ENCODE measurements at regions not wholly inside any gene's neighbourhood (a gene's known extent, or its start where the extent isn't known, plus 50 kb on each side); places are given as distances from the start of the nearest gene placed in this dataset.
"Not testable (repeated sequence)": the region's sequence is repeated elsewhere in the genome, so short reads cannot be mapped to it uniquely, and the experiment has no call there.

DNA sequence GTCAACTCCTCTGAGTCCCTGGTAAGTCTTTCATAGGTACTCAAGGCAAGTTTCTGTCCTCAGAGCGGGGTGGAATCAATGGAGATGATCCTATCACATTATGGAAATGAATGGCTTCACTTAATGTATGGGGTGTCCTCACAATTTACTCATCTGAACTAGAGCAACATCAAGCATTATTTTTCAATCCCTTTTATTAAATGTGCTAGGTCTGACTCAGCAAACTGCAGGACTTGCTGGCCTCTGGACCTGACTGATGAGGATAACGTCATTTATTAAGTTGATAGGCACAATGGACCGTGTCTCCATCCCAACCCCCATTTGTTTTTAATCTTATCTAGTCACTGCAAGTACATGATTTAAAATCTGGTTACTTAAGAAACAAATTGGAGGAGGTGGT, 259.2 kb downstream of the NUF2 start:
- no peak for DNase-seq (ENCODE audit: low spot score)
- 72% methylated on average over 3 of the region's 3 CpGs for WGBS
- intact Hi-C loops (cut with DNase I) = no loop called here

DNA sequence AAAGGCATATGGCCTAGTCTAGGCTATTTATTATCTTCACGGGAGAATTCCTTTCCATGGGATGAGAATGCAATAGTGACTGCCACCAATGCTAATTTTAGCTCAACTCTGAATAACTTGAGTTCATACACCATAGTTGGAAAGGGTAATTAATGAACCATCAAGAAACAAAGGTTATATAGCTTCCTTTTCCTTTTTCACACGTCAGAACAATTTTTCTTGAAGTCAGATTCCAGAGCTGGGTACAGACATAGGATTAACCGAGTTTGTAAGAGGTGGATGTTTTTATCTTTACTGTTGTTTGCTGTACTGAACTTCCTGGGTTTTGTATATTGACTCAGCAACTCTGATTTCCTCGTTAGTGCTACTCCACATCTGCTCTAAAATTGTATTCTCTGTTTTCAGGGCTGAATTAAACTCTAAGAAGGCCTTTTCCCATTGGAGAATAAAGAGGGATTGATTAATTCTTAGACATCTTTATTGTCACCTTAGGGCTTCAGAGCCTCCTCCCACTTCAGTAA, 262.0 kb downstream of the NUF2 start:
- Histone ChIP-seq H3K4me3 (no peak overlapping the region), H3K36me3 (no peaks in the 10 kb centered on the region), H3K27ac (peak overlapping the region; percentile 57 to 68), H3K9me3 (no peaks in the 10 kb centered on the region), H3K27me3 (replicated peaks; ENCODE audit: insufficient read depth) (no peaks in the 10 kb centered on the region), H3K4me1 (replicated peaks) (peaks cover 7% of the 10 kb centered on the region)
- WGBS = 50% methylated on average over 4 of the region's 4 CpGs
- TF ChIP-seq POLR2A (IDR thresholded peaks at IDR 0.05) (no peak), POLR2AphosphoS5 (IDR thresholded peaks at IDR 0.05) (peak; percentile 39)
- TF ChIP-seq, protein P1, sequence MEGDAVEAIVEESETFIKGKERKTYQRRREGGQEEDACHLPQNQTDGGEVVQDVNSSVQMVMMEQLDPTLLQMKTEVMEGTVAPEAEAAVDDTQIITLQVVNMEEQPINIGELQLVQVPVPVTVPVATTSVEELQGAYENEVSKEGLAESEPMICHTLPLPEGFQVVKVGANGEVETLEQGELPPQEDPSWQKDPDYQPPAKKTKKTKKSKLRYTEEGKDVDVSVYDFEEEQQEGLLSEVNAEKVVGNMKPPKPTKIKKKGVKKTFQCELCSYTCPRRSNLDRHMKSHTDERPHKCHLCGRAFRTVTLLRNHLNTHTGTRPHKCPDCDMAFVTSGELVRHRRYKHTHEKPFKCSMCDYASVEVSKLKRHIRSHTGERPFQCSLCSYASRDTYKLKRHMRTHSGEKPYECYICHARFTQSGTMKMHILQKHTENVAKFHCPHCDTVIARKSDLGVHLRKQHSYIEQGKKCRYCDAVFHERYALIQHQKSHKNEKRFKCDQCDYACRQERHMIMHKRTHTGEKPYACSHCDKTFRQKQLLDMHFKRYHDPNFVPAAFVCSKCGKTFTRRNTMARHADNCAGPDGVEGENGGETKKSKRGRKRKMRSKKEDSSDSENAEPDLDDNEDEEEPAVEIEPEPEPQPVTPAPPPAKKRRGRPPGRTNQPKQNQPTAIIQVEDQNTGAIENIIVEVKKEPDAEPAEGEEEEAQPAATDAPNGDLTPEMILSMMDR (IDR thresholded peaks at IDR 0.05) = no peak
- intact Hi-C loops (cut with DNase I) = no loop called here
- DNase-seq (ENCODE audit: low spot score) = no peak

More for the DNA sequence above, 259.2 kb downstream of the NUF2 start:
- peaks cover 7% of the 10 kb centered on the region for H3K4me1 ChIP-seq (replicated peaks)
- H3K9me3 ChIP-seq = no peaks in the 10 kb centered on the region
- TF ChIP-seq POLR2AphosphoS5 (IDR thresholded peaks at IDR 0.05) (no peak), POLR2A (IDR thresholded peaks at IDR 0.05) (no peak)
- TF ChIP-seq, protein P1 (IDR thresholded peaks at IDR 0.05) = no peak
- H3K27ac ChIP-seq = no peak overlapping the region
- no peaks in the 10 kb centered on the region for H3K36me3 ChIP-seq
- no peaks in the 10 kb centered on the region for H3K27me3 ChIP-seq (replicated peaks; ENCODE audit: insufficient read depth)
- H3K4me3 ChIP-seq = no peak overlapping the region

DNA sequence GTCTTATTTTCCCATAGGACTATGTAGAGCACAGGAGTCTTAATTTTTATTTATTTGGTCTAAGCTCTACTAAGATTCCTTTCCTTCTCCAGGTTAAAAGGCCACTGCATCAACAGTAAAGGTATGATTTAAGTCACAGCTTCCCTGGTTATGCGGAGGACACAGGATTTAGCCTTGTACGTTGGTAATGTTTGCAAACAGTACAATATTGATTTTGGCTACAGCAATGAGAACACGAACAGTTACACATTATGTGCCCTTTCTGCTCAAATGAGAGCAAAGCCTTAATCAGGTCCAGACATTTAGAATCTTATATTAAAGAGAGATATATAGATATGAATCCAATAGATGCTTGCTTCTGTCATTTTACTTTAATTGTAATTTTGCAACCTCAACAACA, 264.0 kb downstream of the NUF2 start:
- H3K36me3 ChIP-seq = no peaks in the 10 kb centered on the region
- peak overlapping the region; percentile 63 to 68 for H3K27ac ChIP-seq
- 36% methylated on average over 3 of the region's 3 CpGs for WGBS
- H3K4me3 ChIP-seq = no peak overlapping the region
- intact Hi-C loops (cut with DNase I) = no loop called here
- DNase-seq (ENCODE audit: low spot score) = peak; percentile 23
- peak; percentile 57 for TF ChIP-seq POLR2AphosphoS5 (IDR thresholded peaks at IDR 0.05)
- TF ChIP-seq, protein P1 (IDR thresholded peaks at IDR 0.05) = no peak
- no peaks in the 10 kb centered on the region for H3K9me3 ChIP-seq
- H3K4me1 ChIP-seq (replicated peaks) = peaks cover 4% of the 10 kb centered on the region
- H3K27me3 ChIP-seq (replicated peaks; ENCODE audit: insufficient read depth) = no peaks in the 10 kb centered on the region

DNA sequence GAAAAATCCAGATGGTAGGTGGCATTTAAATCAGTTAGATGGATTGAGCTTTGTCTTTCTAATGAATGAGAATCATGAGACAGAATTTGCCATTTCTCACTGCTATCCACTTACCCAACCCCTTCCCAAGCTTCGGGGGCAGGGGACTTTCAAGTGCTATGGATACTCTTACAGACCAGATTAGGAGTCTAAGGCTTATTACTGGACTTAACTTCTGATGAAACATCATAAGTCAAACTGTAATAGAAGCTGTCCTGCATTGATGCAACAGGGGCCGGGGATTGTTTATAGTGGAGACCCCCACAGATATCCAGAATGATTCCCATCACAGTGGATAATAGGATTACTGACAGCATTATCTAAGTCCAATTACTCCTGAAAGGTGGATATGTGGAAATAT, 267.0 kb downstream of the NUF2 start:
- TF ChIP-seq POLR2A (IDR thresholded peaks at IDR 0.05) (no peak), POLR2AphosphoS5 (IDR thresholded peaks at IDR 0.05) (no peak)
- TF ChIP-seq, protein P1 (IDR thresholded peaks at IDR 0.05) = no peak
- H3K36me3 ChIP-seq = no peaks in the 10 kb centered on the region
- H3K27ac ChIP-seq = no peak overlapping the region
- intact Hi-C loops (cut with DNase I) = no loop called here
- no peak overlapping the region for H3K4me3 ChIP-seq
- no peaks in the 10 kb centered on the region for H3K4me1 ChIP-seq (replicated peaks)
- 92% methylated on average over 2 of the region's 2 CpGs for WGBS
- no peak for DNase-seq (ENCODE audit: low spot score)
- H3K9me3 ChIP-seq = no peaks in the 10 kb centered on the region
- H3K27me3 ChIP-seq (replicated peaks; ENCODE audit: insufficient read depth) = no peaks in the 10 kb centered on the region

DNA sequence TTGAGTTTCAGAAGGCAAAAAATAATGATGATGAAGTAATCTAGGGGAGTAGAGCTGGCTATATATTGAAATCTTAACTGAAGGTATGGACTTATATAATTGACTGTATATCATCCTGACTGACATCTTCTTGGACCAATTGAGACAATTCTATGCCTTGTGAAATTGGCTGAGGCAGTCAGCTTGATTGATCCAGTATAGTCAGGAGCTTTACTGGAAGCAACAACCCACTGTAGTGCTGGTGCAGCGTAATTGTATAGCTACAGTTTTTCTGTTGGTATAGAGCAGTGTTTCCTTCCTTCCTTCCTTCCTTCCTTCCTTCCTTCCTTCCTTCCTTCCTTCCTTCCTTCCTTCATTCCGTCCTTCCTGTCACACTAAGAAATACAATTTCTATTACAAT, 268.0 kb downstream of the NUF2 start:
- Histone ChIP-seq H3K4me1 (replicated peaks) (no peaks in the 10 kb centered on the region), H3K27me3 (replicated peaks; ENCODE audit: insufficient read depth) (no peaks in the 10 kb centered on the region), H3K9me3 (no peaks in the 10 kb centered on the region), H3K27ac (no peak overlapping the region), H3K36me3 (no peaks in the 10 kb centered on the region), H3K4me3 (no peak overlapping the region)
- intact Hi-C loops (cut with DNase I) = no loop called here
- DNase-seq (ENCODE audit: low spot score) = no peak
- WGBS = 93% methylated on average over 2 of the region's 2 CpGs
- no peak for TF ChIP-seq POLR2A (IDR thresholded peaks at IDR 0.05)
- TF ChIP-seq, protein P1 (IDR thresholded peaks at IDR 0.05) = no peak
- TF ChIP-seq POLR2AphosphoS5 (IDR thresholded peaks at IDR 0.05) = no peak

DNA sequence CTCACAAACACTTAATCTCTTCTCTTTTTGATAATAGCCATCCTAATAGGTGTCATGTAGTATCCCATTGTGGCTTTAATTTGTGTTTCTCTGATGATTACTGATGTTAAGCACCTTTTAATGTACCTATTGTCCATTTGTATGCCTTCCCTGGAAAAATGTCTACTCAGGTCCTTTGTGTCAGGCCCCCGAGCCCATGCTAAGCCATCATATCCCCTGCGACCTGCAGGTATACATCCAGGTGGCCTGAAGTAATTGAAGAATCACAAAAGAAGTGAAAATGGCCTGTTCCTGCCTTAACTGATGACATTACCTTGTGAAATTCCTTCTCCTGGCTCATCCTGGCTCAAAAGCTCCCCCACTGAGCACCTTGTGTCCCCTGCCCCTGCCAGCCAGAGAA, 269.4 kb downstream of the NUF2 start:
- H3K4me3 ChIP-seq; DNase-seq (ENCODE audit: low spot score); H3K27me3 ChIP-seq (replicated peaks; ENCODE audit: insufficient read depth); H3K36me3 ChIP-seq; H3K9me3 ChIP-seq; intact Hi-C loops (cut with DNase I); H3K27ac ChIP-seq; H3K4me1 ChIP-seq (replicated peaks): not testable (repeated sequence)
- WGBS = 83% methylated on average over 2 of the region's 2 CpGs

DNA sequence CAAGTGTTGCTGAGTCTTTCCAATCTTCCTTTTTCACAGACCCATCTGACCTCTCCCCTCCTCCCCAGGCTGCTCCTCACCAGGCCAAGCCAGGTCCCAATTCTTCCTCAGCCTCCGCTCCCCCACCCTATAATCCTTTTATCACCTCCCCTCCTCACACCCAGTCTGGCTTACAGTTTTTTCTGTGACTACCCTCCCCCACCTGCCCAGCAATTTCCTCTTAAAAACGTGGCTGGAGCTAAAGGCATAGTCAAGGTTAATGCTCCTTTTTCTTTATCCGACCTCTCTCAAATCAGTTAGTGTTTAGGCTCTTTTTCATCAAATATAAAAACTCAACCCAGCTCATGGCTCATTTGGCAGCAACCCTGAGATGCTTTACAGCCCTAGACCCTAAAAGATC, 270.9 kb downstream of the NUF2 start:
- H3K4me3 ChIP-seq; intact Hi-C loops (cut with DNase I); H3K4me1 ChIP-seq (replicated peaks); H3K36me3 ChIP-seq; H3K27me3 ChIP-seq (replicated peaks; ENCODE audit: insufficient read depth); H3K9me3 ChIP-seq; DNase-seq (ENCODE audit: low spot score); H3K27ac ChIP-seq: not testable (repeated sequence)
- 77% methylated on average over 3 of the region's 3 CpGs for WGBS

DNA sequence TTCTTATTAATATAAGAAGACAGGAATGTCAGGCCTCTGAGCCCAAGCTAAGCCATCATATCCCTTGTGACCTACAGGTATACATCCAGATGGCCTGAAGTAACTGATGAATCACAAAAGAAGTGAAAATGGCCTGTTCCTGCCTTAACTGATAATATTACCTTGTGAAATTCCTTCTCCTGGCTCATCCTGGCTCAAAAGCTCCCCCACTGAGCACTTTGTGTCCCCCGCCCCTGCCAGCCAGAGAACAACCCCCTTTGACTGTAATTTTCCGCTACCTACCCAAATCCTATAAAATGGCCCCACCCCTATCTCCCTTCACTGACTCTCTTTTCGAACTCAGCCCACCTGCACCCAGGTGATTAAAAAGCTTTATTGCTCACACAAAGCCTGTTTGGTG, 274.4 kb downstream of the NUF2 start:
- intact Hi-C loops (cut with DNase I); DNase-seq (ENCODE audit: low spot score); H3K36me3 ChIP-seq; H3K4me3 ChIP-seq; H3K4me1 ChIP-seq (replicated peaks); H3K27me3 ChIP-seq (replicated peaks; ENCODE audit: insufficient read depth); H3K9me3 ChIP-seq; H3K27ac ChIP-seq: not testable (repeated sequence)
- WGBS = 80% methylated on average over 3 of the region's 3 CpGs

All from prostate gland (tissue), 2 donors.